ENCODE measurements at regions not wholly inside any gene's neighbourhood (a gene's known extent, or its start where the extent isn't known, plus 50 kb on each side); places are given as distances from the start of the nearest gene placed in this dataset.
"Not testable (repeated sequence)": the region's sequence is repeated elsewhere in the genome, so short reads cannot be mapped to it uniquely, and the experiment has no call there.

DNA sequence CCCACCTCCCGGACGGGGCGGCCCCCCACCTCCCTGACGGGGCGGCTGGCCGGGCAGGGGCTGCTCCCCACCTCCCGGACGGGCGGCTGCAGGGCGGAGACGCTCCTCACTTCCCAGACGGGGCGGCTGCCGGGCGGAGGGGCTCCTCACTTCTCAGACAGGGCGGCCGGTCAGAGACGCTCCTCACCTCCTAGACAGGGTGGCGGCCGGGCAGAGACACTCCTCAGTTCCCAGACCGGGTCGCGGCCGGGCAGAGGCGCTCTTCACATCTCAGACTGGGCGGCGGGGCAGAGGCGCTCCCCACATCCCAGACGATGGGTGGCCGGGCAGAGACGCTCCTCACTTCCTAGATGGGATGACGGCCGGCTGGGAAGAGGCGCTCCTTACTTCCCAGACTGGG lies 123.7 kb downstream of the SLC4A3 start:
- not testable (repeated sequence) for TF ChIP-seq SMC3 (conservative IDR thresholded peaks at IDR 0.05; ENCODE audit: poor library complexity); POLR2AphosphoS5 (IDR thresholded peaks at IDR 0.05); EZH2 (IDR thresholded peaks at IDR 0.05; ENCODE audit: borderline replicate concordance, insufficient read depth, low read length, poor library complexity, severe bottlenecking); MXI1 (conservative IDR thresholded peaks at IDR 0.05; ENCODE audit: poor library complexity, severe bottlenecking); RAD21 (conservative IDR thresholded peaks at IDR 0.05); EP300 (conservative IDR thresholded peaks at IDR 0.05; ENCODE audit: poor library complexity, severe bottlenecking)
- TF ChIP-seq, protein P1, sequence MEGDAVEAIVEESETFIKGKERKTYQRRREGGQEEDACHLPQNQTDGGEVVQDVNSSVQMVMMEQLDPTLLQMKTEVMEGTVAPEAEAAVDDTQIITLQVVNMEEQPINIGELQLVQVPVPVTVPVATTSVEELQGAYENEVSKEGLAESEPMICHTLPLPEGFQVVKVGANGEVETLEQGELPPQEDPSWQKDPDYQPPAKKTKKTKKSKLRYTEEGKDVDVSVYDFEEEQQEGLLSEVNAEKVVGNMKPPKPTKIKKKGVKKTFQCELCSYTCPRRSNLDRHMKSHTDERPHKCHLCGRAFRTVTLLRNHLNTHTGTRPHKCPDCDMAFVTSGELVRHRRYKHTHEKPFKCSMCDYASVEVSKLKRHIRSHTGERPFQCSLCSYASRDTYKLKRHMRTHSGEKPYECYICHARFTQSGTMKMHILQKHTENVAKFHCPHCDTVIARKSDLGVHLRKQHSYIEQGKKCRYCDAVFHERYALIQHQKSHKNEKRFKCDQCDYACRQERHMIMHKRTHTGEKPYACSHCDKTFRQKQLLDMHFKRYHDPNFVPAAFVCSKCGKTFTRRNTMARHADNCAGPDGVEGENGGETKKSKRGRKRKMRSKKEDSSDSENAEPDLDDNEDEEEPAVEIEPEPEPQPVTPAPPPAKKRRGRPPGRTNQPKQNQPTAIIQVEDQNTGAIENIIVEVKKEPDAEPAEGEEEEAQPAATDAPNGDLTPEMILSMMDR (IDR thresholded peaks at IDR 0.05; ENCODE audit: poor library complexity, severe bottlenecking) = not testable (repeated sequence)
